NCI-H524 treated with DMSO at 0.1 percent for 48 hours (cell line): ENCODE measurements at regions not wholly inside any gene's neighbourhood (a gene's known extent, or its start where the extent isn't known, plus 50 kb on each side); places are given as distances from the start of the nearest gene placed in this dataset.
"Not testable (repeated sequence)": the region's sequence is repeated elsewhere in the genome, so short reads cannot be mapped to it uniquely, and the experiment has no call there.

Experiments
- DNase-seq: peaks from one replicate; lab custom pipeline; 2025; lab: John Stamatoyannopoulos, UW

DNA sequence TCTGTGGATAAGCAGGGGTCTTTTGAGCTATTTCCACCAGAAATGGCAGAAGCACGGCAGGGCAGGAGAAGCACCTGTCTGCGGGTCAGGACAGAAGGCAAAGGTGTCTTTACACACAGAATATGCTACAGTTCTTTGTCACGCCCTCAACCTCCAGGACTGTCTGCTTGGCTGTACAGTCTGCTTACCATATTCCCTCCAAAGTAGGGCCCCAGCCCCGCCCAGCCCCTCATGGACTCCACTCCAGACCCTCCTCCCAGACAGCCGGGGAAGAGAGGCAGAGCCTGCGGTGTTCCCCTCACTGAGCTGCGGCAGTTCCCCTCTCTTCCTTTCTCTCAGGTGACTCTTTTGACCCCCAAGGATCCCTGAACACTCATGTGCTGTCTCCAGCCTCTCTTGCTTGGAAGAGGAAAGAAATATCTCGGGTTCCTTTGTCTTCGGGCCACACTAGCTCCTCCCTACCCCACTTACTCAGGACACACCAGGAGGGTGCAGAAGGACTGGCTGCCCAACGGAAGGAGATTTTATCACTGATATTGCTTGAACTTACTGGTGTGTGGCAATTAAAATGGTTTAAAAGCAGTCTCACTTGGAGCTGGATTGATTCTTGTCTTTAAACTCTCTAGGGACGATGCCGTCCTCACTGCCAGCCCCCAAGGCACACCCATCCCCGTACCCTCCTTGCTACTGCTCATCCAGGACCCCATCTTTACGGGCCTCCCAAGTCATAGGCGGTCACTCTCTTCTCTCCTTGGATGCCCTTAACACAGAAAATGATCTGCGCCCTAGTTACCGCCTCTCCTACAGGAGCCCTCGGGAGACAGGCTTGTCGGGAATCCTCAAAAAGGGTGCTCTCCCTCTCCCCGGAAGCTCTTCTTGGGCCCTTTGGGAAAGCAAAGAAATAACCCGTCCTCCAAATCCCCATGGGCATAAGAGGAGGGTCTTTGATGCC is 169.7 kb downstream of the TOMM20 start:
- no peak for DNase-seq

DNA sequence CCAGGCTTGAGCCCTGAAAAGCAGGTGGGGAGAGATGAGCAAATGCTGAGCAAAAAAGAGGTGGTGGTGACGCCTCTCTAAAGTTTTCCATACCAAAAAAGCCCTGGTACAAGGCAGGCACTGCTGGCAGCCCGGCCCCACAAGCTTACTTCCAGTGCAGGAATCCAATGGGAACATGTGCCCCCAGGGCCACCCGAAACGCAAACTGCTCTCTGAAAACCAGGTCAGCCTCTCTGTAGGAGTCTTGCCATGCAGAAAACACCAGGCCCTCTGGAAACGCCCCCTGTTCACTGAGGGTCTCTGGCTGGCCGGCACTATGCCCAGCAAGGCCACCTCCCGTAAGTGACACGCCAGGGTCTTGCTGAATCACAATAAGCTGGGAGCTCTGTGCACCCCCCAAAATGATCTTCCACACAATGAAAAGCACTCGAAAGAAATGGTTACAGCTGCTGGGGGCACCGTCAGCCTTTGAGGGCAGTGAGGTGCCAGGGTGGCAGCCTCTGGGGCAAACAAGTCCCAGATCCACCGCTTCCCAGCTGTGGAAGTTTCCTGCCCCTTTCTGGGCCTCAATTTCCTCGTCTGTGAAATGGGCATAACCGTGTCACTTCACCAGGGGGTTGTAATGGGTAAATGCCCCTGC is 170.5 kb downstream of the TOMM20 start:
- no peak for DNase-seq

DNA sequence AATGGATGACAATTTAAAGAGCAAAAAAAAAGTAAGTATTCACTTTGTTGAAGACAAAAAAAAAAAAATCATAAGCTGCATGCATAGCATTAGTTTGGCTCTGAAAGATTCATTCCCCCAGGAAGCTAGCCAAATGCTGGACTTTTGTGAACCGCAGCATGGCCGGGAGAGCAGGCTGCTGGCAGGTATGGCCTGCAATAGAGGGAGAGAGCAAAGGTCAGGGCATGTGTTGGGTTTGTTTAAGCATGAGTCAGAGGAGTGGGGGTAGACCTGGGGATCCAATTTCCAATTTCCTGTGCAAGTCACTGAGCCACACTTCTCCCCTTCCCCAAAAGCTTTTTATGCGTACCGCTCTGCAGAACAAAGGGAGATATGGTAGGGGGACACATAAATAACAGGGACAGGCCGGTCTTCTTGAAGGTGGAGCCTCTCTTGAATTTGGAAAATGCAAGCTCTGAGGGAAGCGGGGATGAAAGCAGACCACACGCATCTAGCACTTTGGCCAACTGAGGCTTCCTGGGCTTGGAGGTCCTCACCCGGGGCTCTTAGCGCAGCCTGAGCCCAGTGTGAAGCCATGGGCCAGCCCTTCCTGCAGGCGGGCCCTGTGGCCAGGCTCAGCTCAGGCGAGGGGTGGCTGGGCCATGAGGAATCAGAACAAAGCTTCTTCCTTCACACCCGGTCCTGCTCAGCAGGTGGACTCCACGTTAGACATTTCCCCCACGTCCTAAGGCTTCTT is 171.1 kb downstream of the TOMM20 start:
- DNase-seq = no peak

DNA sequence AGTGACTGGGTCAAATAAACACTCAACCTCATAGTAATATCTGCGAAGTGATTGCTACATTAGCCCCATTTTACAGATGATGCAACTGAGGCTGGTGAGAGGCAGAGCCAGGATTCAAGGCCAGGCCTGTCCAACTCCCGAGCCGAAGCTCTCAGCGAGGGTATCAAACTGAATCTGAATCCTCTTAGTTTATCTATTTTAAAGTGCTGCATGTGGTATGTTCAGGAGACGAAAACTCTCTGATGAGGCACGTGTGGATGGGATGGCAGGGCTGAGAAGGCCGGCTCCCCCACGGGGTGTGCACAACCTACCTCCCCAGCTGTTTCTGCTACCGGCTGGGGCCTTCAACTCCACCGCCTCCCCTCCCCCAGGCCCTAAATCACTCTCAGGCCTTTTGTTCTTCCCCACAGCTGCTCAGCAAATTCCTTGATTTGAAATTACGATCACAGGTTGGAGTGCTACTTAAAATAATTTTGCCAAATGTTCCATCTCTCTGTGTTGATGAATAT is 171.8 kb downstream of the TOMM20 start:
- peak; percentile 27 for DNase-seq

DNA sequence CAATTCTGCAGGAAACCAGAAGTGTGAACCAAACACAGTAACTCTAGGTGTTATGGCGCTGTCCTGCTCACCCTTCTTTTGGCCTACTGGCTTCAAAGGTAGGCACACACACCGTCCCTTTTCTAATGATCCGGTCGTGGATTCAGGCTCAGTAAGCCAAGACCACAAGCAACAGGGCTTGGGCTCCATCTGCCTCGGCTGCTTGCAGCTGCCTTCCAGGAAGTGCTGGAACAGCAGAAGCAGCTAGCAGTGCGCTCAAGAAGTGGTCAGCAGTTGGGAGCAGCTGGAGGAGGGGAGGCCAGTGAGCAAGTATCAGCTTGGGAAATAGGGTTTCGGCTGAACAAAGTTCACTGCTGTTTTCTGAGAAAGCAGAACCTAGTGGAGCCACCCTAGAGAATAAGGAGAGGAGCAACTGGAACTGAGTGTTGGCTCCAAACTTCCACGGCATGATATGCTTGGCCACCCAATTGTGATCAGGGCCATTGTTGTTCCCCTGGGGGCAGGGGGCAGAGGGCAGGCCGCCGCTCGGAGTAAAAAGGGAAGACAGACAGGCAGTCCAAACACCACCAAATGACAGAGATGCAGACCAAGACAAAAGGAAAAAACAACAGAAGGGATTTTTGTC is 173.4 kb downstream of the TOMM20 start:
- DNase-seq = no peak

DNA sequence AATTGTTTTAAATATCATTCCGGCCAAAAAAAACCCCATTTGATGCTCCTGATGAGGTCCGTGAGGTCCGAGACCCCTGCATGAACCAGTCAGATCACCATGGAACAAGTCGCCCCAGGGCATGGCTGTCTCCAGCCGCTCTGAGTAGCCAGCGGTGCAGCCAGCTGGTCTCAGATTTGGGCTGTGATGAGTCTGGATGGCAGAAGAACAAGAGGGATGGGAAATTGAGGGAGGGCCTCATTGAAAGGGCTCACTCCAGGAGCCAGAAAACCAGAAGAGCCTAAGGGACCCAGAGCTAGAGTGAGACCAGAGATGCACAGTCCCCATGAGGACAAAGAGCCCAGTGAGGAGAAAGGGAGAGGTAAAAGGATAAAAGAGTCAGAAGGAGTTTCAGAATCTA is 174.0 kb downstream of the TOMM20 start:
- DNase-seq = no peak

DNA sequence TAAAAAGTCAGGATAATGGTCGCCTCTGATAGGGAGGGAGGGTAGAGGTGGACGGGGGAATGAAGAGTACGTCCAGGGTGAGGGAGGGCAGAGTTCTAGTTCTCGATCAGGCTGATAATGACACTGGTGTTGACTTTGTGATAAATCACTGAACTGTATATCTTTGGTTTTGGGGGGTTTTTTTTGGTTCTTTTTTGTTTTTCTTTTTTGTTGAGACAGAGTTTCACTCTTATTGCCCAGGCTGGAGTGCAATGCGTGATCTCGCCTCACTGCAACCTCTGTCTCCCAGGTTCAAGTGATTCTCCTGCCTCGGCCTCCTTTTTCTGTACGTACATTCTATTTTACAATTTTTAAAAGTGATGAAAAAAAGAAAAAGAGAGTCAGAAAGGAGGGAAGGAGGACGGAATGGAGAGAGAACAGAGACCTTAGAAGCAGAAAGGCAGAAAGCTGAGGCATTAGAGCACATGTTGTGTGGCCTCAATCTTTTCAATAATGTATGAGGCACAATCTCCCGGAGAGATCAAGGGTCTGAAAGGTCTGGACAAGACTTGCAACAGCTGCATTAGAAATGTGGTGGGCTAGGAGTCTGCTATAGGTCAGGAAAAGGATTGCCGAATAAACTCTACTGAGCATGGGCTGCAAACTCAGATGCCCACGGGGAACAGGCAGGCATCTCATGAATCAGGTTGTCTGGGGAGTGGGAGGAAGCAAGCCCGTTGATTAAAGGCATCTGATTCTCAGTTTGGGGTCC is 174.8 kb downstream of the TOMM20 start:
- no peak for DNase-seq

DNA sequence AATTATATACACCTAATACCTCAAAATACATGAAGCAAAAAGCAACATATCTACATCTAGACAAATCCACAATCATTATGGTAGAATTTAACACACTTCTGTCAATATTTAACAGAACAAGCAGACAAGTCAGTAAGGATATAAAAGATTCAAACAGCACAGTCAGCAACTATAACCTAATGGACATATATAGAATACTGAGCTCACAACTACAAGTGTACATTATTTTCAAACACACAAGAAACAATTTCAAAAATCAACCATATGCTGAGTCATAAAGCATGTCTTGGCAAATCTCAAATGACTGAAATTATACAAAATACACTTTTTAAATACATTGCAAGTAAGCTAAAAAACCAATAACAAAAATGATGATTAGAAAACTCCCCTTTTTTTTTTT is 178.0 kb downstream of the TOMM20 start:
- DNase-seq = no peak

DNA sequence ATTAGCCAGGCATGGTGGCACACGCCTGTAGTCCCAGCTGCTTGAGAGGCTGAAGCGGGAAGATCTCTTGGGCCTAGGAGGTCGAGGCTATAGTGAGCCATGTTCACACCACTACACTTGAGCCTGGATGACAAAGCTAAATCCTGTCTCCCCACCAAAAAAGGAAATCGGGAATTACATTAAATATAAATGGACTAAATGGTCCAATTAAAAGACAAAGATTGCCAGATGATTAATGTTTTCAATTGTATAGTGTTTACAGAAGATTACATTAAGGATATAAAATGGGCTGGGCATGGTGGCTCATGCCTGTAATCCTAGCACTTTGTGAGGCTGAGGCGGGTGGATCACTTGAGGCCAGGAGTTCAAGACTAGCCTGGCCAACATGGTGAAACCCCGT is 179.1 kb downstream of the TOMM20 start:
- not testable (repeated sequence) for DNase-seq

DNA sequence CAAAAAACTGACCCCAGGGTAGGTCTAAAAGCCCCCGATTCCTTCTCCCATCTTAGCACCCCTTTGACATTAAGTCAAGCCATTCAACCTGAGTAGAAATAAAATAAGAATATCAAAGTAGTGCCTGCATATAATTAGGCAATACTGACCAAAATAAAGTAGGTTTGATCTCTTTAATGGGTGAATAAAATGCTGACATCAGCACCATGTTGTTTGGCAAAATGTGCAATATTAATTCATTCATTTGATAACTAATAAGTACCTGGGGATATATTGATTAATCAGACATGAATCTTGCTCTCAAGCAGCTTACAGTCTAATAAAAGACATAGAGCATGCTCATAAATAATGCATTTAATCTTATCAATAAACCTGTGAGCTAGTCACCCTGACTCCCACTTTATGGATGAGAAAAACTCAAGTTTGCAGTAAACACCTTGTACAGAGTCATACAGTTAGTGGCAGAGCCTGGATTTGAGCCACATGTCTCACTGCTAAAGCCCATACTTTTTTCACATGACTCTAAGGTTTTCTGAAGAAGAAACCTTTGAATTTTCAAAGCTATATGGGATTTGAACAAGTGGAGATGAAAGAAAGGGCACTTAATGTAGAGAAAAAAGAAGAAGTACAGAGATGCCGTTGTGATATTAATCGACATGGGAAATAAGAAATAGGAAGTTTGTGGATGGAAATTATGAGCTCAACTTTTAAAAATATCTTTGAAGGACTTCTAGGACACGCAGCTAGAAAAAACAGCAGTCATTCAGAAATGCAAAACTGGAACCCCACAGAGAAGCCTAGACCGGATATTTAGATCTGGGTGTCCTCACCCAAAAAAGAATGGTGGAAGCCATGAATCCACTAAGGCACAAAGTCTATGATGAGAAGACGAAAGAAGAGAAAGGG is 183.9 kb downstream of the TOMM20 start:
- DNase-seq = no peak

DNA sequence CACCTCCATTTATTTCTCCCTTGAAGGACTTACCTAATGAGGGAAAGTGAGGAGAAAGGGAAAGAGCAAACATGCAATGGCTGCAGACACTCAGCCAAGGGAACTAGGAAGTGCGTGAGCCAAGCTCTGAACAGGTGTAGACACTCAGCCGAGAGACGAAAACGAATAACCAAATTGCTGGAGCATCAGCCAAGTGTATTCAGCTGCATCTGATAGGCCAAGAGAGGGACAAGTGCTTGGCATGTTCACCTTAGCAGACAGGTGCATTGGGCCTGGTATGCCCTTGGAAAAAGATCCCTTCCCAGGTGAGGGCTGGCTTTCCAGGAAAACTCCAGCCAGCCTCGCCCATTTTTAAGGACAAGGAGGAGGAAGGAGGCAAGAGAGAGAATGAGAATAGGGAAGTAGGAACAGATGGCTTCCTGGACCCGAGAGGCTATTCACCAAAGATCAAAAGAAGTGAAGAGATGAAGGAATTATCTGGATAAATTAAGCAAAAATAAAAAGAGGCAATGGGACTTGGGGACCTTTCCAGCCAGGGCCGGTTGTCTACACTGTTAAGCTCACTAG is 184.7 kb downstream of the TOMM20 start:
- no peak for DNase-seq

DNA sequence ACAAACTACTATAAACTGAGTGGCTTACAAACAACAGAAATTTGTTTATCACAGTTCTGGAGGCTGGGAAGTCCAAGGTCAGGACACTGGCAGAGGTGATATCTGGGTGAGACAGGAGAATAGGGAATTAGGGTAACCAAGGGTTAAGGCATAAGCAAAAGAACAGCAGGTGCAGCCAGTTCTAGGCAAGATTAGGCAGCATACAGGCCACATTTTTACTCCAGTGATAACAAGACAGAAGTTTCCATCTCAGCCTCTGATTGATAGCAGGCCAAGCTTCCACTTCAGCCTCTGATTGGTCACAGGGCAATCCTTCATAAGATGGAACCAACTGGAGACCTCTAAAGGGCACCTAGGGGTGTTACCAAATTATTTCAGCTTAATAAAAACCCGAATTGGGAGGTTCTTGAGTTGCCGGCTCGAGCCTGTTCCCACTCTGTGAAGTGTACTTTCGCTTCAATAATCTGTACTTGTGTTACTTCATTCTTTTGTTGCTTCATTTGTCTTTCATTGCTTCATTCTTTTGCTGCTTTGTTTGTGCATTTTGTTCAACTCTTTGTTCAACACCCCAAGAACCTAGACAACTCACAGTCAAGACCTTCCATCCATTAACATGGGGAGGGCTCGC is 185.6 kb downstream of the TOMM20 start:
- DNase-seq = no peak

DNA sequence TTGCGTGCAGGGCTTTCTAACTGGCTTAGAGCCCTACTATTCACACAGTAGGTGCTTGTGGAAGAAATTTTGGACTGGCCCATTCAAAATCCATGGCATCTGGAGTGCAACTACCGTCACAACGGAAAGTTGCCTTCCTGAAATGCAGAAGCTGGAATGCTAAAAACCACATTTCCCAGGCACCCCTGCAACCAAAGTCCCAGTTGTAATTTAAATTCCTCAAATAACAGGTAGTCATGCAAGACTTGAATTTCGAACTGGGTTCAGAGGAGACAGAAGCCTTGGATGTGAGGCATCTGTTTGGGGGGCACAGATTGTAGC is 186.7 kb downstream of the TOMM20 start:
- DNase-seq = no peak

DNA sequence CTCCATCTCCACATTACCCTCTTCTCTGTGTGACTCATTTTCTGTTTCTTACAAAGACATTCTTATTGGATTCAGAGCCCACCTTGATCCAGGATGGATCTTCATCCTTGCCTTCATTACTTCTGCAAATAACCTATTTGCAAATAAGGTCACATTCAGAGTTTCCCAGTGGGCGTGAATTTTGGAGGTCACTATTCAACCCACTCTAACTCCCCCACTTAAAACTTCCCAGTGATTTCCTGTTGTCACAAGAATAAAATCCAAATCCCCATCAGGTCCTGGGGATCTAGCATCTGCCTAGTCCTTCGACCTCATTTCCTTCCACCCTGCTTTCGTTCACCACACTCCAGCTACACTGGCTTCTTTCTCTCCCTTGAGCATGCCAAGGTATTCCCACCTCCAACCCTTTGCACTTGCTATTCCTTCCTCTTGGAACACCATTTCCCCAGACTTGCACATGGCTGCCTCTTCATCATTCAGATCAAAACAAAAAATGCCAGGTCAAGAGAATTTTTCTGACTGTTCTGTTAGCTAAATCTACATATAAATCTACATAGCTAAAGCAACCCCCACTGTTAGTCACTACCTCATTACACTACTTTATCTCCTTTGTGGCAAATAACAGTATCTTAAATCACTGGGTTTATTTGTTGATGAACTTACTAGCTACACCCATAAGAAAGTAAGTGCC is 187.2 kb downstream of the TOMM20 start:
- no peak for DNase-seq

DNA sequence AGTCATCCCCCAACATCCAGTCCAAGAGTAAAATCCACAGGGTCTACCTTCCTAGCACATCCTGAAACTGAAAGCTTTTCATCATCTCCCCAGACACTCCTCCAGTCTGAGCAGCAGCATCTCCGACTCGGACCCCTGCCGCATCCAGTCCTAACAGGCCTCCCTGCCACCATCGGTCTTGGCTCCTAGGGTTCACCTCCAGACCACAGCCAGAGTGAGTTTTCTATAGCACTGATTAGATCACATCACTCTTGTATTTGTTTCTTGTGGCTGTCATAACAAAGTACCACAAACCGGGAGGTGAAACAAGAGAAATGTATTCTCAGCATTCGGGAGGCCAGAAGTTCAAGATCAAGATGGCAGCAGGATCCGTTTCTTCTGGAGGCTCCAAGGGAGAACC is 187.8 kb downstream of the TOMM20 start:
- no peak for DNase-seq

DNA sequence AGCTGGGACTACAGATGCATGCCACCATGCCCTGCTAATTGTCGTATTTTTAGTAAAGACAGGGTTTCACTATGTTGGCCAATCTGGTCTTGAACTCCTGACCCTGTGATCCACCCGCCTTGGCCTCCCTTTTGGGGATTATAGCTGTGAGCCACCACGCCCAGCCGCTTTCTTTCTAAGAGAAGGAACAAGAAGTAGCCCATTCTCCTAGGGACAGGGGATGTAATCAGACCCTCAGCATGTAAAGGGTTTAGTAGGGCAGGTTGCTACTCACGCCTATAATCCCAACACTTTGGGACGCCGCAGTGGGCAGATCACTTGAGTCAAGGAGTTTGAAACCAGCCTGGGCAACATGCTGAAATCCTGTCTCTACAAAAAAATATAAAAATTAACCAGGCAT is 189.7 kb downstream of the TOMM20 start:
- DNase-seq = no peak

DNA sequence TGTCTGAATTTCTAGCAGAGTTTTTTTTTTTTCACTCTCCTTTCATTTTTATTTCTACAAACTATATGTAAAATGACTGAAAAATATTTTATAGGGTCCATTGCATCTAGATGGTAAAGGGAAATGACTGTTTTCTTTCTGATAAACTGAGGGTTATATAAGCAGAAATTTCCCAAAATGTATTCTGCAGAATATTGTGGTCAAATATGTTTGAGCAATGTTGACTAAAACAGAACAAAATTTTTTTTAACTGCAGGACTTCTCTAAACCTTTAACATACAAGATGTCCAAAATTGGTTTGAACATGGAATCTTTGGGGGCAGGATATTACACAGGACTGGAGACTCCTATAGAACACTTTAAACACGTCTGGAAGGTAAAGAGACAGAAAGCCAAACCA is 190.5 kb downstream of the TOMM20 start:
- no peak for DNase-seq

DNA sequence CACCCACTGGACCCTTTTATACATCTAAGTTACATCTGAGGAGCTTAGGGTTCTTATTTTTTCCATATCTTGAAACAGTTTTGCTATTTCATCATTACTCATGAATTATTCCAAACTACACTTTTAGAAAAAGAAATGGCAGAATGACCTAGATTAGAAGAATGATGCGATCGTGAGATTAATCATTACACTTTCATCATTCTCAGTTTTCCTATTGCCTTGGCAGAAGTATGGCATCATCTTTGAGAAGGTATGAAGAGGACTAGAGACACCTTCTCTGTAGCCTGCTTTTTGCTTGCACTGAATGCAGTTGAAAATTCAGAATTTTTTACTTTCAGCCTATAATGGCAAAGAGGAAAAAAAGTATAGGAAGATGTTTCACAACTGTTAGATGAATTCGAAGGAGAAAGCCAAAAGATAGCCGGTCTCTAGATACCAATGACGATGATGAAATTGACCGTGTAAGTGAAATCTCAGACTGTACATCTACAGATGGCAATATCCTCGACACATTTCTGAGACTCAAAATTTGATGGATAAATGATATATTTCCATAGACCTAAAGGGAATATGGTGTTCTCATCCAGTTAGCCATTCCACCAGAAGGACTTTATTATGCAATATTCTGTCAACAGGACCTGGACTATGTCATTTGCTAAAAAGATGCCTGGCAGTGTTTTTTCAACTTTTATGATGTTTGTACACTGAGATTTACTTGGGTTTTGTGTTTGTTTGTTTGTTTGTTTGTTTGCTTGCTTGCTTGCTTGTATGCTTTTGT is 191.8 kb downstream of the TOMM20 start:
- no peak for DNase-seq
